A549 (cell line): ENCODE measurements at regions not wholly inside any gene's neighbourhood (a gene's known extent, or its start where the extent isn't known, plus 50 kb on each side); places are given as distances from the start of the nearest gene placed in this dataset.

Experiments used
- ATAC-seq, 2 experiments: fragments of 200-7000 bp in 1 of 2; fragments of >200 bp in 1 of 2; cut with Nextera tagmentation in 1 of 2; cut with Tn5 transposase in 1 of 2; 3 replicates each; pipeline versions ENCODE4 v1.8.0 to v1.9.1; 2018 to 2020; ENCODE audit warnings: mild to moderate bottlenecking in 1 of 2, moderate library complexity in 1 of 2
- CTCF ChIA-PET: fragments of 300-600 bp; sonication (Branson Sonifier 250); formaldehyde crosslinking; extraction: SDS; loops from one replicate; lab custom pipeline; 2021; ENCODE audit warnings: antibody characterized with exemption, inconsistent platforms; lab: Yijun Ruan, JAX
- POLR2A ChIA-PET: fragments of 350-600 bp; formaldehyde crosslinking; extraction: SDS; loops from one replicate; lab custom pipeline; 2021; ENCODE audit warnings: antibody characterized with exemption, inconsistent platforms; lab: Yijun Ruan, JAX
- DNase-seq, 2 experiments: peaks; one replicate each; pipeline versions ENCODE4 v3.0.0 to v3.0.0-alpha.2; 2011 to 2016; ENCODE audit warnings: low read depth in 1 of 2, low spot score in 1 of 2
- FAIRE-seq: peaks from 2 replicates; lab custom pipeline; 2011; peaks lifted over from hg19 to GRCh38; lab: Jason Lieb, UNC
- H3K27ac ChIP-seq, 2 experiments: fragments of >200 bp; sonication (Bioruptor Twin); formaldehyde crosslinking; 3 replicates each; pipeline ENCODE4 v1.5.1; 2016 to 2017
- H3K4me1 ChIP-seq: fragments of >200 bp; sonication (Bioruptor Twin); formaldehyde crosslinking; 3 replicates; pipeline ENCODE4 v1.6.1; 2016
- H3K4me2 ChIP-seq: fragments of >200 bp; sonication (Bioruptor Twin); formaldehyde crosslinking; 3 replicates; pipeline ENCODE4 v1.6.1; 2016
- H3K4me3 ChIP-seq: fragments of >200 bp; sonication (Bioruptor Twin); formaldehyde crosslinking; 3 replicates; pipeline ENCODE4 v1.5.1; 2016
- H3K9me3 ChIP-seq: fragments of >200 bp; sonication (Bioruptor Twin); formaldehyde crosslinking; 3 replicates; pipeline ENCODE4 v1.6.1; 2016
- CBX8 ChIP-seq: fragments of 200-600 bp; sonication (generic); IDR thresholded peaks from 2 replicates; pipeline ENCODE4 v1.6.1; 2016
- CEBPB ChIP-seq, 2 experiments: fragments of >200 bp in 1 of 2; sonication (Bioruptor Twin) in 1 of 2; formaldehyde crosslinking in 1 of 2; IDR thresholded peaks; 2 replicates each; pipeline ENCODE4 v1.6.1; 2012 to 2016
- CHD4 ChIP-seq: fragments of 200-600 bp; sonication (generic); IDR thresholded peaks from 2 replicates; pipeline ENCODE4 v1.6.1; 2016; ENCODE audit warnings: antibody characterized with exemption, mild to moderate bottlenecking, borderline replicate concordance
- EHMT2 ChIP-seq: fragments of 200-600 bp; sonication (generic); IDR thresholded peaks from 2 replicates; pipeline ENCODE4 v1.6.1; 2016; ENCODE audit warnings: antibody characterized with exemption, low read depth, mild to moderate bottlenecking, moderate library complexity
- EP300 ChIP-seq, 2 experiments: fragments of >200 bp; sonication (Bioruptor Twin); formaldehyde crosslinking; IDR thresholded peaks; 2 replicates in 1 of 2; 3 replicates in 1 of 2; pipeline ENCODE4 v1.6.1; 2016 to 2017
- ESRRA ChIP-seq: fragments of 150-350 bp; IDR thresholded peaks from 2 replicates; pipeline ENCODE4 v1.6.1; 2014; ENCODE audit warnings: mild to moderate bottlenecking, low read length, borderline replicate concordance
- FOSL2 ChIP-seq, 2 experiments: fragments of 450-650 bp in 1 of 2; fragments of >200 bp in 1 of 2; sonication (Bioruptor Twin) in 1 of 2; formaldehyde crosslinking; IDR thresholded peaks; 2 replicates each; pipeline versions ENCODE4 v1.5.0 to v1.6.1; 2016 to 2020; ENCODE audit warnings: mild to moderate bottlenecking in 1 of 2, moderate library complexity in 1 of 2
- GATA3 ChIP-seq: IDR thresholded peaks from 2 replicates; pipeline ENCODE4 v1.6.1; 2012; ENCODE audit warnings: borderline replicate concordance
- HEYL ChIP-seq: fragments of 250-450 bp; sonication (Bioruptor Pico); IDR thresholded peaks from 2 replicates; pipeline ENCODE4 v1.8.0; 2021; ENCODE audit warnings: mild to moderate bottlenecking, moderate library complexity
- HOXB5 ChIP-seq: fragments of 250-450 bp; sonication (Bioruptor Pico); IDR thresholded peaks from 2 replicates; pipeline ENCODE4 v1.5.0; 2020; ENCODE audit warnings: mild to moderate bottlenecking, moderate library complexity
- KDM1A ChIP-seq: fragments of 200-600 bp; sonication (generic); IDR thresholded peaks from 2 replicates; pipeline ENCODE4 v1.6.1; 2016; ENCODE audit warnings: low read depth, mild to moderate bottlenecking
- KDM5A ChIP-seq: fragments of 200-600 bp; sonication (generic); IDR thresholded peaks from 2 replicates; pipeline ENCODE4 v1.6.1; 2016; ENCODE audit warnings: antibody characterized with exemption, mild to moderate bottlenecking
- MAFK ChIP-seq: fragments of 450-650 bp; IDR thresholded peaks from 2 replicates; pipeline ENCODE4 v1.6.1; 2014; ENCODE audit not compliant: partially characterized antibody
- MYC ChIP-seq: IDR thresholded peaks from 2 replicates; pipeline ENCODE4 v1.6.1; 2012; ENCODE audit warnings: mild to moderate bottlenecking, inconsistent platforms, low read length, improper control_type of control experiment, borderline replicate concordance
- NPAS2 ChIP-seq: fragments of 250-450 bp; sonication (Bioruptor Pico); IDR thresholded peaks from 2 replicates; pipeline ENCODE4 v1.8.0; 2022; ENCODE audit warnings: mild to moderate bottlenecking, moderate library complexity, borderline replicate concordance
- PHF8 ChIP-seq: fragments of 200-600 bp; sonication (generic); IDR thresholded peaks from 2 replicates; pipeline ENCODE4 v1.6.1; 2016; ENCODE audit warnings: low read depth, mild to moderate bottlenecking, antibody characterized with exemption, moderate library complexity, borderline replicate concordance
- POLR2AphosphoS2 ChIP-seq: conservative IDR thresholded peaks from 2 replicates; pipeline ENCODE4 v1.6.1; 2012; ENCODE audit warnings: low read length, improper control_type of control experiment, inconsistent platforms
- RAD21 ChIP-seq, 2 experiments: fragments of >200 bp in 1 of 2; sonication (Bioruptor Twin) in 1 of 2; formaldehyde crosslinking in 1 of 2; IDR thresholded peaks in 1 of 2; conservative IDR thresholded peaks in 1 of 2; 2 replicates in 1 of 2; 3 replicates in 1 of 2; pipeline ENCODE4 v1.6.1; 2012 to 2018; ENCODE audit warnings: inconsistent platforms in 1 of 2
- SREBF2 ChIP-seq: fragments of 450-650 bp; IDR thresholded peaks from 2 replicates; pipeline ENCODE4 v1.6.1; 2014; ENCODE audit warnings: mild to moderate bottlenecking, moderate library complexity
- ZC3H11A ChIP-seq: fragments of 450-650 bp; IDR thresholded peaks from 2 replicates; pipeline ENCODE4 v1.6.1; 2014; ENCODE audit warnings: antibody characterized with exemption, mild to moderate bottlenecking
- ZSCAN20 ChIP-seq: fragments of 250-450 bp; sonication (Bioruptor Pico); IDR thresholded peaks from 2 replicates; pipeline ENCODE4 v1.8.0; 2022; ENCODE audit warnings: mild to moderate bottlenecking, moderate library complexity
- WGBS: methylation state at CpG from one replicate; pipeline ENCODE4 v1.1.6; 2017; ENCODE audit errors: missing lambda C conversion rate; 5-methylcytosine and 5-hydroxymethylcytosine counted together
- TF ChIP-seq, protein P1 (sequence below): IDR thresholded peaks from 2 replicates; pipeline ENCODE4 v1.6.1; 2012
- TF ChIP-seq, protein P2 (sequence below): fragments of 250-450 bp; sonication (Bioruptor Pico); IDR thresholded peaks from 2 replicates; pipeline ENCODE4 v1.5.0; 2021; ENCODE audit warnings: mild to moderate bottlenecking, moderate library complexity, borderline replicate concordance

GRCh38 chr4:127084666-127085065 lies 548.1 kb upstream of the INTU start:
- ChIA-PET CTCF (no interaction called here), POLR2A (no interaction called here)
- Histone ChIP-seq H3K4me1 (no peaks in the 10 kb centered on the region), H3K4me3 (no peak overlapping the region), H3K4me2 (no peak overlapping the region), H3K27ac (no peak overlapping the region)
- FAIRE-seq = no peak
- TF ChIP-seq ESRRA = no peak
- TF ChIP-seq GATA3 = no peak
- no peak for TF ChIP-seq HOXB5 (CRISPR knock-in tag)
- TF ChIP-seq PHF8 = no peak
- TF ChIP-seq, protein P1, sequence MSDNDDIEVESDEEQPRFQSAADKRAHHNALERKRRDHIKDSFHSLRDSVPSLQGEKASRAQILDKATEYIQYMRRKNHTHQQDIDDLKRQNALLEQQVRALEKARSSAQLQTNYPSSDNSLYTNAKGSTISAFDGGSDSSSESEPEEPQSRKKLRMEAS = no peak
- TF ChIP-seq, protein P2, sequence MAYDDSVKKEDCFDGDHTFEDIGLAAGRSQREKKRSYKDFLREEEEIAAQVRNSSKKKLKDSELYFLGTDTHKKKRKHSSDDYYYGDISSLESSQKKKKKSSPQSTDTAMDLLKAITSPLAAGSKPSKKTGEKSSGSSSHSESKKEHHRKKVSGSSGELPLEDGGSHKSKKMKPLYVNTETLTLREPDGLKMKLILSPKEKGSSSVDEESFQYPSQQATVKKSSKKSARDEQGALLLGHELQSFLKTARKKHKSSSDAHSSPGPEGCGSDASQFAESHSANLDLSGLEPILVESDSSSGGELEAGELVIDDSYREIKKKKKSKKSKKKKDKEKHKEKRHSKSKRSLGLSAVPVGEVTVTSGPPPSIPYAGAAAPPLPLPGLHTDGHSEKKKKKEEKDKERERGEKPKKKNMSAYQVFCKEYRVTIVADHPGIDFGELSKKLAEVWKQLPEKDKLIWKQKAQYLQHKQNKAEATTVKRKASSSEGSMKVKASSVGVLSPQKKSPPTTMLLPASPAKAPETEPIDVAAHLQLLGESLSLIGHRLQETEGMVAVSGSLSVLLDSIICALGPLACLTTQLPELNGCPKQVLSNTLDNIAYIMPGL (CRISPR knock-in tag) = no peak
- TF ChIP-seq EHMT2 = no peak
- TF ChIP-seq FOSL2 (IDR thresholded peaks at IDR 0.05) = no peak
- TF ChIP-seq FOSL2 (CRISPR knock-in tag; IDR thresholded peaks at IDR 0.05) = no peak
- TF ChIP-seq NPAS2 (CRISPR knock-in tag) = no peak
- TF ChIP-seq KDM1A = no peak
- TF ChIP-seq MYC = no peak
- no peak for TF ChIP-seq POLR2AphosphoS2
- TF ChIP-seq ZSCAN20 (CRISPR knock-in tag) = no peak
- no peak for TF ChIP-seq ZC3H11A
- TF ChIP-seq KDM5A = no peak
- TF ChIP-seq HEYL (CRISPR knock-in tag) = no peak
- no peak for TF ChIP-seq EP300 (IDR thresholded peaks at IDR 0.05)
- TF ChIP-seq, all 56 proteins: peak for 0
- WGBS = 0% methylated on average over 1 of the region's 1 CpG
- H3K9me3 ChIP-seq = no peaks in the 10 kb centered on the region
- DNase-seq (no peak), ATAC-seq (no peak)

- DNase-seq = no peak
- H3K4me1 ChIP-seq = no peaks in the 10 kb centered on the region
- TF ChIP-seq CBX8 (no peak), SREBF2 (no peak), MAFK (no peak), RAD21 (conservative IDR thresholded peaks at IDR 0.05 in 1 of 2, IDR thresholded peaks at IDR 0.05 in 1 of 2) (no peak), FOSL2 (IDR thresholded peaks at IDR 0.05) (no peak), FOSL2 (CRISPR knock-in tag; IDR thresholded peaks at IDR 0.05) (no peak), CHD4 (no peak), CEBPB (IDR thresholded peaks at IDR 0.05) (no peak)
- POLR2A ChIA-PET = no interaction called here
- no peaks in the 10 kb centered on the region for H3K9me3 ChIP-seq
- no peak for FAIRE-seq
- no peak overlapping the region for H3K27ac ChIP-seq
- H3K4me2 ChIP-seq = no peak overlapping the region
- 22% methylated on average over 2 of the region's 2 CpGs for WGBS
- no peak overlapping the region for H3K4me3 ChIP-seq
- no peak for ATAC-seq
- CTCF ChIA-PET = no interaction called here
These were observed 535.7 kb upstream of the INTU start for GRCh38 chr4:127097061-127097460.

DNA sequence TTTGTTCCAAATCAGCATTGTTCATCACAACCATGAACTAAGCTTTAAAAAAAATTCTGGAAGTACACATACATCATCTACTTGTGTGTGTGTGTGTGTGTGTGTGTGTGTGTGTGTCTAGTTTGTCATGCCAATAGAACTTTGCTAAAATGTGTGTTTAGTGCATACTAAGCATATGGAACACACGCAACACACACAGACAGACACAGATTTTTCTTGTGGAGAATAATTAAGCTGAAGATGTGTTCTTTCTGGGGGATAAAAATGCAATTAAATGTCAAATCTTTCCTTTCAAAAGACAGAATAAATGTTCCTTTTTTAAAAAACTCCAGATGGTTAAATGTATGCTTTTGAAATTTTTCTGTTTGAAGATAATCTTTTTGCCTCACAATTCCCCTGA lies 530.4 kb upstream of the INTU start:
- no peaks in the 10 kb centered on the region for H3K4me1 ChIP-seq
- no peak overlapping the region for H3K4me3 ChIP-seq
- TF ChIP-seq NPAS2 (CRISPR knock-in tag) = no peak
- H3K27ac ChIP-seq = no peak overlapping the region
- H3K4me2 ChIP-seq = no peak overlapping the region
- DNase-seq = no peak
- no peak for FAIRE-seq
- POLR2A ChIA-PET = no interaction called here
- no peaks in the 10 kb centered on the region for H3K9me3 ChIP-seq
- CTCF ChIA-PET = interaction anchor here (0.8 to 1.9 kb wide), 2 partner anchors 9 to 23 kb away, joined by 3 to 4 read pairs; no protein-coding TSS in a partner anchor
- WGBS = 21% methylated on average over 1 of the region's 1 CpG
- no peak for ATAC-seq
